Mucosa of descending colon (tissue), 3 donors: ENCODE measurements at regions not wholly inside any gene's neighbourhood (a gene's known extent, or its start where the extent isn't known, plus 50 kb on each side); places are given as distances from the start of the nearest gene placed in this dataset.

Experiments
- ATAC-seq: fragments of 200-7000 bp; cut with Tn5 transposase; one replicate; pipeline ENCODE4 v1.9.1; 2020; ENCODE audit warnings: mild to moderate bottlenecking, moderate library complexity
- DNase-seq, 3 donors: peaks; one replicate each; pipeline ENCODE4 v3.0.0-alpha.2; 2020
- H3K36me3 ChIP-seq: fragments of 200-600 bp; one replicate; pipeline ENCODE4 v1.8.0; 2021; ENCODE audit warnings: low read depth, mild to moderate bottlenecking
- H3K4me1 ChIP-seq: fragments of 200-600 bp; one replicate; pipeline ENCODE4 v1.8.0; 2021; ENCODE audit warnings: low read depth, mild to moderate bottlenecking
- H3K4me3 ChIP-seq: fragments of 200-600 bp; one replicate; pipeline ENCODE4 v1.8.0; 2021; ENCODE audit warnings: mild to moderate bottlenecking
- H3K9me3 ChIP-seq: fragments of 200-600 bp; one replicate; pipeline ENCODE4 v1.8.0; 2021; ENCODE audit warnings: mild to moderate bottlenecking
- intact Hi-C, 2 donors: fragments of 100-400 bp; cut with DNase I in 1 of 2; cut with micrococcal nuclease in 1 of 2; formaldehyde crosslinking; loops; one replicate each; pipeline versions ENCODE4 v1.11.0 to v1.11.1; 2022; cut with DNase I, micrococcal nuclease
- TF ChIP-seq, protein P1 (sequence below): fragments of 200-600 bp; IDR thresholded peaks from one replicate; pipeline ENCODE4 v1.8.0; 2022; ENCODE audit warnings: antibody characterized with exemption, mild to moderate bottlenecking
- donor health status: DM: no; HTN: no; CAD: no; lungs with moderate emphysema.
- donor health status: DM: no; HTN: no; CAD: no.
- donor health status: DM: no; HTN: yes; CAD: no.

DNA sequence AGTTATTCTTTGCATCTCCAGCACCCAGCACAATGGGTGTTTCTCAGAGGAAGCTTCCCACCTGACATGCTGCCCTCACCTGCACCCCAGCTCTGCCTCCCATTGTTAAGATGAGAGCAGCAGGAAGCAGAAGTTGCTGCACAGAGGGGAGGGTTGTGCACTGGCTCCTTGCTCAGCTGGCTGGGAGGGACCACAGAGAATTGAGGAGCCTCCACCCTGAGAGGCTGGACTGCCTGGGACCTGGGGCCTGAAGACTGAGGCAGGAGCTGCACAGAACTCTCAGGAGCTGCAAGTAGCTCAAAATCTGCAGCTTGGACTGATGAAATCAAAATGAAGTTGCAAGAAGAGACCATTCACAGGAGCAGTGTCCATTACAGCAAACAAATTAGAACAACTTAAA, 222.3 kb upstream of the LINGO1 start:
- DNase-seq = no peak
- Histone ChIP-seq H3K4me1 (peaks cover 24% of the 10 kb centered on the region), H3K9me3 (no peaks in the 10 kb centered on the region), H3K4me3 (no peak overlapping the region), H3K36me3 (no peaks in the 10 kb centered on the region)
- ATAC-seq = no peak
- intact Hi-C loops = no loop called here
- TF ChIP-seq, protein P1, sequence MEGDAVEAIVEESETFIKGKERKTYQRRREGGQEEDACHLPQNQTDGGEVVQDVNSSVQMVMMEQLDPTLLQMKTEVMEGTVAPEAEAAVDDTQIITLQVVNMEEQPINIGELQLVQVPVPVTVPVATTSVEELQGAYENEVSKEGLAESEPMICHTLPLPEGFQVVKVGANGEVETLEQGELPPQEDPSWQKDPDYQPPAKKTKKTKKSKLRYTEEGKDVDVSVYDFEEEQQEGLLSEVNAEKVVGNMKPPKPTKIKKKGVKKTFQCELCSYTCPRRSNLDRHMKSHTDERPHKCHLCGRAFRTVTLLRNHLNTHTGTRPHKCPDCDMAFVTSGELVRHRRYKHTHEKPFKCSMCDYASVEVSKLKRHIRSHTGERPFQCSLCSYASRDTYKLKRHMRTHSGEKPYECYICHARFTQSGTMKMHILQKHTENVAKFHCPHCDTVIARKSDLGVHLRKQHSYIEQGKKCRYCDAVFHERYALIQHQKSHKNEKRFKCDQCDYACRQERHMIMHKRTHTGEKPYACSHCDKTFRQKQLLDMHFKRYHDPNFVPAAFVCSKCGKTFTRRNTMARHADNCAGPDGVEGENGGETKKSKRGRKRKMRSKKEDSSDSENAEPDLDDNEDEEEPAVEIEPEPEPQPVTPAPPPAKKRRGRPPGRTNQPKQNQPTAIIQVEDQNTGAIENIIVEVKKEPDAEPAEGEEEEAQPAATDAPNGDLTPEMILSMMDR = no peak

DNA sequence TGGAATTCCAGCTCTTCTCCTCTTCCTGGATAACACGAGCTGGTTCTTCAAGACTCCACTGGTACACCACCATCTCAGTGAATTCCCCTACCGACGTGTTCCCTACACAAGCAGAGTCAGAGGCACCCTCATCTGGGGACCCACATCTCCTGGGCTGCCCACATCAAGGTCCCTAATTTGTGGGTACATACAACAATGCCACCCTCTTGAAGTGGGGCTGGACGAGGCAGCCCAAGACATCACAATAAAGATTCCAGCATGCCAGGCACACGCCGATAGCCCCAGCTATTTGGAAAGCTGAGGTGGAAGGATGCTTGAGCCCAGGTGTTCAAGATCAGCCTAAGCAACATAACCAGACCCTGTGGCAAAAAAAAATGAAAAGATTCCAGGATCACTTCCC, 221.2 kb upstream of the LINGO1 start:
- no peak overlapping the region for H3K4me3 ChIP-seq
- intact Hi-C loops = no loop called here
- H3K9me3 ChIP-seq = no peaks in the 10 kb centered on the region
- no peak for ATAC-seq
- no peak for DNase-seq
- TF ChIP-seq, protein P1 = no peak
- H3K4me1 ChIP-seq = peaks cover 13% of the 10 kb centered on the region
- H3K36me3 ChIP-seq = no peaks in the 10 kb centered on the region

DNA sequence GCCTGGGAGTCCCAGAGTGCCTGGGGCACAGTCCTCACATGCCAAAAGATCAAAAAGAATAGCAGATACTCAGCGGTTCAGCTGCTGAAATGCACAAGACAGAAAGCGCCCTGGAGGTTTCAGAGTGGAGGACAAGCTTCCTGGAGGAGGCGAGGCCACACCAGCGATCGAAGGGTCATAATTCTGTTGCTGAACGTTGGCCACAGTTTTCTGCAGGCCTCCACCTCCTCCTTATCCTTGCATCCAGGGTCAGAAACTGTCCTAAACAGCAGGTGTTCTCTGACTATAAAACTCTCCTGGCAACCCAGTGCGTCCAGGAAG, 220.3 kb upstream of the LINGO1 start:
- ATAC-seq (peak; percentile 87), DNase-seq (peak in 2 of 3 donors; percentile 59 to 60)
- H3K4me1 ChIP-seq = peaks cover 11% of the 10 kb centered on the region
- no peaks in the 10 kb centered on the region for H3K9me3 ChIP-seq
- TF ChIP-seq, protein P1 = no peak
- intact Hi-C loops = no loop called here
- no peak overlapping the region for H3K4me3 ChIP-seq
- H3K36me3 ChIP-seq = no peaks in the 10 kb centered on the region

- no peak overlapping the region for H3K4me3 ChIP-seq
- TF ChIP-seq, protein P1 = no peak
- ATAC-seq (peak; percentile 68), DNase-seq (no peak)
- peaks cover 11% of the 10 kb centered on the region for H3K4me1 ChIP-seq
- no peaks in the 10 kb centered on the region for H3K9me3 ChIP-seq
- H3K36me3 ChIP-seq = no peaks in the 10 kb centered on the region
- intact Hi-C loops = no loop called here
Observed at GRCh38 chr15:77852241-77853007, 219.7 kb upstream of the LINGO1 start.

- TF ChIP-seq, protein P1 = no peak
- ATAC-seq = peak; percentile 81
- Histone ChIP-seq H3K4me3 (no peak overlapping the region), H3K36me3 (no peaks in the 10 kb centered on the region), H3K9me3 (no peaks in the 10 kb centered on the region), H3K4me1 (peaks cover 11% of the 10 kb centered on the region)
- DNase-seq = peak in 2 of 3 donors; percentile 47 to 54
- intact Hi-C loops = no loop called here
Observed at GRCh38 chr15:77851691-77852090, 219.0 kb upstream of the LINGO1 start.

DNA sequence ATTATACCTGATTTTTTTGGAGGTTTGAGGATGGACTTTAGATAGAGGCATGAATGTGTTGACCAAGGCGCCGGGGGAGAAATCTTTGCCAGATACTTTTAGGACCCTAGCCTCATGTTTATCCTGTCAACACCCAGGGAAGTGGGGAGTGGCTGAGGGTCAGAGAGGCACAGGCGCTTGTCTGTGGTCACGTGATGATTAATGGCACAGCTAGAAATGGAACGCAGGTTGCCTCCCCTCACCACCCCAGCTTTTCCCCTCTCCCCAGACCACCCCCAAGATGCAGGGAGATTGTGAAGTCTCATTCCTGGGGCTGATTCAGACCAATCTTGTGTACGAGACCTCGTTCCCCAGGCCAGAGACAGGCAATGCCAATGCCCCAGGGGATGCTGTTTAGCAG, 218.4 kb upstream of the LINGO1 start:
- Histone ChIP-seq H3K4me1 (peaks cover 11% of the 10 kb centered on the region), H3K9me3 (no peaks in the 10 kb centered on the region), H3K36me3 (no peaks in the 10 kb centered on the region), H3K4me3 (no peak overlapping the region)
- DNase-seq (no peak), ATAC-seq (no peak)
- intact Hi-C loops = no loop called here
- TF ChIP-seq, protein P1 = no peak
